WI38 (cell line): ENCODE measurements at regions not wholly inside any gene's neighbourhood (a gene's known extent, or its start where the extent isn't known, plus 50 kb on each side); places are given as distances from the start of the nearest gene placed in this dataset.

ENCODE experiments used
- H3K4me3 ChIP-seq: 2 replicates; pipeline ENCODE4 v1.5.1; 2011; ENCODE audit warnings: low read depth, mild to moderate bottlenecking, control low read depth, low read length
- TF ChIP-seq, protein P1 (sequence below): IDR thresholded peaks from 2 replicates; pipeline ENCODE4 v1.5.1; 2012; ENCODE audit warnings: low read depth, mild to moderate bottlenecking, control low read depth, low read length

DNA sequence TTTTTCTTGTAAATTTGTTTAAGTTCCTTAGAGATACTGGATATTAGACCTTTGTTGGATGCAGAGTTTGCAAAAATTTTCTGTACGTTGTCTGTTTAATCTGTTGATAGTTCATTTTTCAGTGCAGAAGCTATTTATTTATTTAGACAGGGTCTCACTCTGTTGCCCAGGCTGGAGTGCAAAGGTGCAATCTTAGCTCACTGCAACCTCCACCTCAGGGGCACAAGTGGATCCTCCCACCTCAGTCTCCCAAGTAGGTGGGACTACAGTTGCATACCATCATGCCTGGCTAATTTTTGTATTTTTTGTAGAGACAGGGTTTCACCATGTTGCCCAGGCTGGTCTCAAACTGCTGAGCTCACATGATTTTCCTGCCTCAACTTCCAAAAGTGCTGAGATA lies 568.2 kb upstream of the REG3G start:
- H3K4me3 ChIP-seq: no peak overlapping the region
- TF ChIP-seq, protein P1, sequence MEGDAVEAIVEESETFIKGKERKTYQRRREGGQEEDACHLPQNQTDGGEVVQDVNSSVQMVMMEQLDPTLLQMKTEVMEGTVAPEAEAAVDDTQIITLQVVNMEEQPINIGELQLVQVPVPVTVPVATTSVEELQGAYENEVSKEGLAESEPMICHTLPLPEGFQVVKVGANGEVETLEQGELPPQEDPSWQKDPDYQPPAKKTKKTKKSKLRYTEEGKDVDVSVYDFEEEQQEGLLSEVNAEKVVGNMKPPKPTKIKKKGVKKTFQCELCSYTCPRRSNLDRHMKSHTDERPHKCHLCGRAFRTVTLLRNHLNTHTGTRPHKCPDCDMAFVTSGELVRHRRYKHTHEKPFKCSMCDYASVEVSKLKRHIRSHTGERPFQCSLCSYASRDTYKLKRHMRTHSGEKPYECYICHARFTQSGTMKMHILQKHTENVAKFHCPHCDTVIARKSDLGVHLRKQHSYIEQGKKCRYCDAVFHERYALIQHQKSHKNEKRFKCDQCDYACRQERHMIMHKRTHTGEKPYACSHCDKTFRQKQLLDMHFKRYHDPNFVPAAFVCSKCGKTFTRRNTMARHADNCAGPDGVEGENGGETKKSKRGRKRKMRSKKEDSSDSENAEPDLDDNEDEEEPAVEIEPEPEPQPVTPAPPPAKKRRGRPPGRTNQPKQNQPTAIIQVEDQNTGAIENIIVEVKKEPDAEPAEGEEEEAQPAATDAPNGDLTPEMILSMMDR: no peak

DNA sequence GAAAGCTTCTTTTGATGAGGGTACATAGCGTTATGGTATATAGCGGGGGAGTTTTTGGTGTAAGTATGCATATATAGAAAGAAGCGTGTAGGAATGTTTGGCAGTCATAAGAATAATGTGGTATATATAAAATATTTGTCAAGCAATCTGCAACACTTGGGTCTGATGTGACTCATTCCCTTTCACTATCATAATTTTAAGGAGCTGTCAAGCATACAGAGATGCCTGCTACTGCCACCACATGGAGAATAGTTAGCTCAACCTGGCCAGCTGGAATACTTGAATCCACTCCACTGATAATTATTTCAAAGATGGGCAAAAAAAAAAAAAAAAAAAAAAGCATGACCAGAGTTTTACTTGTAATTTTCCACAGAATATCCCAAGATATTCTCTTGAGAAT lies 559.8 kb upstream of the REG3G start:
- no peak overlapping the region for H3K4me3 ChIP-seq
- TF ChIP-seq, protein P1: no peak

DNA sequence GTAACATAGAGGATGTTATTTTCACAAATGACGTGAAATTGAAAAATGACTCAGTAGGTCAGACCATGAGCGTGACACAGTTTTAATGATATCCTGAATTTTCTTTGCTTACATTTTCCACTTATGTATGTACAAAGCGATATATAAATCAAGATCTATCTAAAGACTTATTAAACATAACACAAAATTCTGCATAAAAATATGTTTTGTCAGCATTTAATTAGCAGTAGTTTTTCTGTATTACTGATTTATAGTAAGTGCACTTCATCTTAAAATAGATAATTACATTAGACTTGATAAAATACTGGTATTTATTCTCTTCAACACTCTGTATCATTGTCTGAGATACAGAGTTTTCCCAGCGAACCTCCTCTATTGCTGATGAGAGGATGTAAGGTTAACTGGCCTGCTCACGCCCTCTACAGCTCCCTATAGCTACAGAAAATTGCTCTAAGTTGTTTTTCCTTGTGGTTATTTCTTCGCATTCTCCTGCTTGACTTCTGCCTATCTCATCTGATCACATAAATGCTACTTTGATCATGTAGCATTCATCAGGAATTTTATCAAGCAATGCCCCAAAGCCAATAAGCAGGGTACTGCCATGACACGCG lies 548.8 kb upstream of the REG3G start:
- TF ChIP-seq, protein P1: no peak
- H3K4me3 ChIP-seq: no peak overlapping the region

DNA sequence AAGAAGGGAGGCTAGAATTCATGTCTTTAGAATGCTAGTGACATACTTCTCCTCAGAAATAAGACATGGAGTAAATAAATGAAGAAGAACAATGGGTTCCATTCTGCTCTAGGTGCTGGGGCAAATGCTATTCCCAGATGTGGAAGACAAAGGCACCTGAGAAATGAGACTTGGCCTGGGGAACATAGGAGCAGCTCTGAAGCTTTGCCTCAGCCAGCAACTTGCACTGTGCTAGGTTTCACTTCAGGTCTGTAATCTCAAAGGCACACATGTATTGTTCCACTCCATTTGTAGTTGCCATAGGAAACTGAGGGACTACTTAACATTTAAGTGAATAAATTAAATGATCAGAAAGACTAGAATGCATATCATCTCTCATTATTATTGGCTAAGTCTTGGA lies 538.9 kb upstream of the REG3G start:
- H3K4me3 ChIP-seq: no peak overlapping the region
- TF ChIP-seq, protein P1: no peak

DNA sequence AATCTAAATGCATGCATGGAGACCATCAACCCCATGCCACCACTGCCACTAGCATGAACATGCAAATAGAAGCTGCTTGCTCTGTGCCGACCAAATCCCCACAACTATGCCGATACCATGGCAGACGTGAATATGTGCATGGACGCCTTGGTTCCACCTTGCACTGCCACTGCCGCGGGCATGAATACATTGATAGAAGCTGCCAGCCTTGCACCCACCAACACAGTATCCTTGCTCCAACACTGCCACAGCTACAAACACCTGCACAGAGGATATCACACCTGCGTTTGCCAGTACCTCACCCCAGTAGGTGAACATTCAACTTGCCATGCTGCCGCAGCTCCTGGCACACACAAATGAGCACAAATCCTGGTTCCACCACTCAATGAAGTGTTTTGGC lies 527.4 kb upstream of the REG3G start:
- TF ChIP-seq, protein P1: no peak

DNA sequence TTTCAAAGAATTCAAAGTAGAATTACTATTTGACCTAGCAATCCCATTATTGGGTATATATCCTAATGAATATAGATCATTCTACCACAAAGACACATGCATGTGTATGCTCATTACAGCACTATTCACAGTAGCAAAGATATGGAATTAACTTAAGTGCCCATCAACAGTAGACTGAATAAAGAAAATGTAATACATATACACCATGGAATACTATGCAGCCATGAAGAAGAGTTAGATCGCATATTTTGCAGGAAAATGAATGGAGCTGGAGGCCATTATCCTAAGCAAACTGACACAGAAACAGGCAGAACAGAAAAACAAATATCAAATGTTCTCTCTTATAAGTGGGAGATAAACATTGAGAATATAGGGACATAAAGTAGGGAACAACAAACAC lies 519.2 kb upstream of the REG3G start:
- H3K4me3 ChIP-seq: no peak overlapping the region
- TF ChIP-seq, protein P1: no peak

More for the DNA sequence above, 527.4 kb upstream of the REG3G start:
- no peak overlapping the region for H3K4me3 ChIP-seq

DNA sequence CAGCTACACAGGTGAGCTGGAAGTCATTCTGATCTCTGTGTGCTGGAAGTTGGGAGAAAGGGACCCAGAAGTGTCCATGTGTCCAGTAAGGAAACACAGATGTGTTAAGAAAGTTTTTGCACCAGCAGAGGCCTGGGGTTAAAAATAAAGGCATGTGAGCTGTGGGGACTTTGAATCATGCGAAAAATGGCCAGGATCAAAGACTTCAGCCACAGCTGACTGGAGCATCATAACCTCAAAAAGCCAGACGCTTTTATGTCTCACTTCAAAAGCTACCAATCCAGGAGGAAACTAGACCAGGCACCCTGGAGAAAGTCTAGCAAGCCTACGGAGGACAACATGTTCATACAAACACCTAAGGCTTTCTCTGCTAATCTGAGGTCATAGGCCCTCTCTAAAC lies 503.6 kb upstream of the REG3G start:
- H3K4me3 ChIP-seq: no peak overlapping the region
- TF ChIP-seq, protein P1: no peak
